Lower leg skin (tissue), 4 donors: ENCODE measurements at regions not wholly inside any gene's neighbourhood (a gene's known extent, or its start where the extent isn't known, plus 50 kb on each side); places are given as distances from the start of the nearest gene placed in this dataset.

ENCODE experiments used
- DNase-seq, 2 donors: peaks; one replicate each; pipeline ENCODE4 v3.0.0-alpha.2; 2019; ENCODE audit warnings: low spot score in 2 of 2
- H3K4me3 ChIP-seq: fragments of 200-600 bp; sonication (generic); 2 replicates; pipeline ENCODE4 v1.5.1; 2017; ENCODE audit warnings: mild to moderate bottlenecking, low read depth; ENCODE audit not compliant: poor library complexity, severe bottlenecking
- POLR2A ChIP-seq, 2 donors: fragments of 450-650 bp; IDR thresholded peaks; one replicate each; pipeline ENCODE4 v1.6.1; 2016 to 2017; ENCODE audit warnings: antibody characterized with exemption in 2 of 2, mild to moderate bottlenecking in 1 of 2, moderate library complexity in 1 of 2
- WGBS, 2 donors: methylation state at CpG; one replicate each; pipeline ENCODE4 v1.1.5; 2018; 5-methylcytosine and 5-hydroxymethylcytosine counted together
- intact Hi-C: fragments of 100-400 bp; cut with DNase I; formaldehyde crosslinking; loops from one replicate; pipeline ENCODE4 v1.15.0; 2023; ENCODE audit warnings: low total_unique reads
- TF ChIP-seq, protein P1 (sequence below), 3 donors: fragments of 450-650 bp; IDR thresholded peaks; one replicate each; pipeline ENCODE4 v1.5.1; 2016; ENCODE audit warnings: antibody characterized with exemption in 3 of 3, mild to moderate bottlenecking in 3 of 3, moderate library complexity in 2 of 3

DNA sequence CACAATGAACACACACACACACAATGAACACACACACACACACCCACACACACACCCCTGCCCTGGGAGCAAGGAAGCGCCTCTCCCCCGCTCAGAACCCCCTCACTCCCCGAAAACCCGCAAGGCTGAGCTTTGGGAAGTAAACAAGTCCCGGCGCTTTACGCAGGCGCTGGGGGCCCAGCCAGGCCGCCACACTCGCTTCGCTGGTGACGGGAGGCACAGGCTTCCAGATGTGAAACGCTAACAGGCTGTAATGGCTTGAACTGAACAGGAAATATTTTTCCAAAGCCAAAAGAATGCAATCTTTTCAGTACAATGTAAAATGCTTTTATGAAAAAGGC is 122.7 kb upstream of the IGF1R start:
- peak in 1 of 2 donors; percentile 80 for DNase-seq
- no peak for TF ChIP-seq POLR2A (IDR thresholded peaks at IDR 0.05)
- TF ChIP-seq, protein P1, sequence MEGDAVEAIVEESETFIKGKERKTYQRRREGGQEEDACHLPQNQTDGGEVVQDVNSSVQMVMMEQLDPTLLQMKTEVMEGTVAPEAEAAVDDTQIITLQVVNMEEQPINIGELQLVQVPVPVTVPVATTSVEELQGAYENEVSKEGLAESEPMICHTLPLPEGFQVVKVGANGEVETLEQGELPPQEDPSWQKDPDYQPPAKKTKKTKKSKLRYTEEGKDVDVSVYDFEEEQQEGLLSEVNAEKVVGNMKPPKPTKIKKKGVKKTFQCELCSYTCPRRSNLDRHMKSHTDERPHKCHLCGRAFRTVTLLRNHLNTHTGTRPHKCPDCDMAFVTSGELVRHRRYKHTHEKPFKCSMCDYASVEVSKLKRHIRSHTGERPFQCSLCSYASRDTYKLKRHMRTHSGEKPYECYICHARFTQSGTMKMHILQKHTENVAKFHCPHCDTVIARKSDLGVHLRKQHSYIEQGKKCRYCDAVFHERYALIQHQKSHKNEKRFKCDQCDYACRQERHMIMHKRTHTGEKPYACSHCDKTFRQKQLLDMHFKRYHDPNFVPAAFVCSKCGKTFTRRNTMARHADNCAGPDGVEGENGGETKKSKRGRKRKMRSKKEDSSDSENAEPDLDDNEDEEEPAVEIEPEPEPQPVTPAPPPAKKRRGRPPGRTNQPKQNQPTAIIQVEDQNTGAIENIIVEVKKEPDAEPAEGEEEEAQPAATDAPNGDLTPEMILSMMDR (IDR thresholded peaks at IDR 0.05) = no peak
- 57 to 59% methylated on average over 13 of the region's 13 CpGs for WGBS, 2 donors
- intact Hi-C loops = loop anchor here (10.0 kb wide), 1 partner anchor 119 kb away; the partner anchor contains the start of gene IGF1R
- no peak overlapping the region for H3K4me3 ChIP-seq

DNA sequence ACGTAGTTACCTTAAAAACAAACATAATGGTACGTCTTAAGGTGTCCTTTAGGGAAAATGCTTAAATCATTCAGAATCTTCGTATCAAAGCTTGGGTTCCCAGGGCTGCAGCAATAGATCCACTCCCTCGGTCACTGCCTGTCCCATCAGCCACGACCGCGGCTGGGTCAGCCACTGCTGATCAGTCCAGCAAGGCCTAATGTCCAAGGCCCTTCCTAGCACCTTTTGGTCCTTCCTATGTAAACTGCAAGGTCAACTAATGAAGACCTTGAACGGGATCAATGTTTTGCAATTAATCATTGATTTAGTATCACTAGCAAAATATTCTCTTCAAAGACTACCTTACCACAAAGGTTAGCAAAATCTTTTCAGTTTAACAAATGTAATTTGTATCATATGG is 122.2 kb upstream of the IGF1R start:
- intact Hi-C loops = loop anchor here (10.0 kb wide), 1 partner anchor 119 kb away; the partner anchor contains the start of gene IGF1R

DNA sequence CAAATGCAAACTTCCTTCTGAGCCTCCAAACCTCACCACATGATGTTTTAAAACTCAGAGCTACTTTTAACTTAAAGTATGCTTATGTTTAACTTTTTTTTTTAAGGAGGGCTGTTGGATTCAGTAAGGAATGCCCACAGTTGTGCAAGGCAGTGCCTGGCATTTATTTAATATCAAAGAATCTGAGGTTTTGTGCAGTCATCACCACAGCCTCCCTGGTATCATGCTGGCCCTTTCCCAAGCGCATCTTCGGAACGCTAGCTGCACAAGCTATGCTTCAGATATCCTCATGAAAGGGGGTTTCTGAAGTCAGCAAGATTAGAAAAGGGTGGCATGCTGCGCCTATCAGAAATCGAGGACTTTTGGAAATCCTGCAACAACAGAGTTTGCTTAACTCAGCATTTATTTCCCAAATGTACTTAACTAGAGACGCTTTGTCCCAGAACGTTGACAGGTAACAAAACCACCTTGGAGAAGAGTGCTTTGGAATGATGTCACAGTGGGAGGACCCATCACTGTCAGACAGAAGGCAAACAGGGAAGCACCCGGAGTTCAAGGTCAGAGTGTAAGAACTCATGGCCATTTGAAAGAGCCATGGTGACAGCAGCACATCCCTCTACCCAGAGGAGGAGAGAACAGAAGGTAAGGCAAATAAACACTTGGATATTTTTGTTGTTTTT is 120.2 kb upstream of the IGF1R start:
- TF ChIP-seq POLR2A (IDR thresholded peaks at IDR 0.05) = no peak
- TF ChIP-seq, protein P1 (IDR thresholded peaks at IDR 0.05) = no peak
- 75% methylated on average over 8 of the region's 8 CpGs for WGBS, 2 donors
- intact Hi-C loops = loop anchor here (10.0 kb wide), 1 partner anchor 117 kb away; the partner anchor contains the start of gene IGF1R
- DNase-seq = no peak
- no peak overlapping the region for H3K4me3 ChIP-seq

More for the DNA sequence above, 122.2 kb upstream of the IGF1R start:
- 87 to 93% methylated on average over 8 of the region's 8 CpGs for WGBS, 2 donors
- TF ChIP-seq, protein P1 (IDR thresholded peaks at IDR 0.05) = no peak
- no peak for TF ChIP-seq POLR2A (IDR thresholded peaks at IDR 0.05)
- no peak overlapping the region for H3K4me3 ChIP-seq
- DNase-seq = peak in 1 of 2 donors; percentile 68

DNA sequence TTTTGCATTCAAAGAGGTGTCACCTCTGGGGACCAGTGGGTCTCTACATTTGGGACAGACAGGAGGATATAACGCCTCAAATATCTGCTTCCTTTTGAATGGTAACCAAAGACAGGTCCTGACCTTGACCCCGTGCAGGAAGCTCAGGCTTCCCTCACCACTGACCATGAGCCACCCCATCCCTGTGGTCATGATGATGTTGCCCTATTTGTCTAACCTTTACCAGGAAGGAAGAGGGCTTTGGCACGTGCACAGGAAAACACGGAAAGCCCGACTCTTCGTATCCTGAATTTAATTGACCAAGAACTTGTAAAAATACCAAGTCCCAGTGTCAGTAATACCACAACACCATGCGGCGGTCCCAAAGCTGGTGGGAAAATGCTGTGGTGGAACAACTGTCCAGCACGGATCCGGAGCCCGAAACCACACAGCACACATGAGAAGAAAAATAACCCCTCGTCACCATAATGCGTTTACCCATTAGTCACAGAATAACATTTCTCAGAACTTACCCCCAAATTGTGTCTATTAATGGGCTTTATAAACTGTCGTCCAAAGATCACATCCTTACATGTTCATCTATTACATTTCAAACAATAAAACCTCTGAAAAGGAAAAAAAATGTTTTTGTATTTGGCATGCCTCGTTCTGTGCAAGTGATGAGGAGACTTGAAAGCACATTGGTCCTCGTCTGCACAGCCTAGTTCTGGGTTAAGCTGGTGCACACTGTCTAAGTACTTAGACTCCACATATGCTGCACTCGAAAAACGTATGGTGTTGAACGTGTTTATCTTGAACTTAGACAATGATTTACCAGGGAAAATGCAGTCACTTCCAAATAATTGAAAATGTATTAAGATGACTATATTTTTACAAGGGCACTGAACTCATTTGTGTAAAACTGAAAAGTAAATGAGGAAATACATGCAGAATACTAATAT is 118.9 kb upstream of the IGF1R start:
- TF ChIP-seq POLR2A (IDR thresholded peaks at IDR 0.05) = no peak
- TF ChIP-seq, protein P1 (IDR thresholded peaks at IDR 0.05) = no peak
- DNase-seq = peak in 1 of 2 donors; percentile 64
- WGBS, 2 donors = 71 to 75% methylated on average over 19 of the region's 19 CpGs
- intact Hi-C loops = loop anchor here (10.0 kb wide), 1 partner anchor 115 kb away; the partner anchor contains the start of gene IGF1R
- H3K4me3 ChIP-seq = no peak overlapping the region

DNA sequence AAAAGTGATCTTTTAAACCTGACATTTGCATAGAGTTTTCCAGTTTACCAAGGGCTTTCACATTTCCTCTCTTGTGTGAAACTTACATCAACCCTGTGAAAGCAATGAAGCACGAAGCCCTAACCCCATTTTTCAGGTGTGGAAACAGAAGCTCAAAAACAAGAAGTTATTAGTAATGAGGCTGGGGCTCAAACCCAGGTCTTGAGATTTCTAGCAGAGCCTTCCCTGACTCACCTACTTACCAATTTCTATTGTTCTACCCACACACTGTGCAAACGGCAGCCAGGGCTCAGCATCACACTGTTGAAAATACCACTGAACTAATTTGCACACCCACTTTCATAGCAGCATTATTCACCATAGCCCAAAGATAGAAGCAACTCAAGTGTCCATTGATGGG is 117.8 kb upstream of the IGF1R start:
- no peak for DNase-seq
- no peak for TF ChIP-seq POLR2A (IDR thresholded peaks at IDR 0.05)
- TF ChIP-seq, protein P1 (IDR thresholded peaks at IDR 0.05) = no peak
- H3K4me3 ChIP-seq = no peak overlapping the region
- intact Hi-C loops = no loop called here
- WGBS, 2 donors = 65 to 74% methylated on average over 2 of the region's 2 CpGs
